Uterus (tissue), 2 donors: ENCODE measurements at regions not wholly inside any gene's neighbourhood (a gene's known extent, or its start where the extent isn't known, plus 50 kb on each side); places are given as distances from the start of the nearest gene placed in this dataset.

Source experiments
- POLR2A ChIP-seq, 2 donors: fragments of 450-650 bp; IDR thresholded peaks; one replicate each; pipeline ENCODE4 v1.6.1; 2016; ENCODE audit warnings: antibody characterized with exemption in 2 of 2, mild to moderate bottlenecking in 1 of 2, moderate library complexity in 1 of 2
- TF ChIP-seq, protein P1 (sequence below), 4 experiments: fragments of 200-600 bp in 2 of 4; fragments of 450-650 bp in 2 of 4; sonication (generic) in 2 of 4; IDR thresholded peaks; one replicate each; pipeline ENCODE4 v1.5.1; 2016 to 2019; ENCODE audit warnings: antibody characterized with exemption in 4 of 4, mild to moderate bottlenecking in 2 of 4, moderate library complexity in 1 of 4

DNA sequence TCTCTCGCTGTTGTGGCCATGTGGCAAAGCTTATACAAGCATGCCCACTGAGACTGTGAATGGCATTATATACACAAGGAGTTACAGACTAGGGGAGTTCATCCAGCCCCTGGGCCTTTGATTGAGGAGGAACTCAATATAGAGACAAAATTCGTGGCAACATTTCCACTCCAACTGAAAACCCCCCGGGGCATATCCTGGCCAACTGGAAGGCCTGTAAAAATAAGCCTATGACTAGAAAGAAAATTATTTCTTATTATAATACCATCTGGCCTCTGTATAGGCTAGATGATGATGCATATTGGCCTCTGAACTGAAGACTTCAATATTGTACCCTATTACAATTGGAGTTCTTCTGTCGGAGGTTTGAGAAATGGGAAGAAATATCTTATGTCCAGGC is 175.5 kb upstream of the GJE1 start:
- TF ChIP-seq, protein P1, sequence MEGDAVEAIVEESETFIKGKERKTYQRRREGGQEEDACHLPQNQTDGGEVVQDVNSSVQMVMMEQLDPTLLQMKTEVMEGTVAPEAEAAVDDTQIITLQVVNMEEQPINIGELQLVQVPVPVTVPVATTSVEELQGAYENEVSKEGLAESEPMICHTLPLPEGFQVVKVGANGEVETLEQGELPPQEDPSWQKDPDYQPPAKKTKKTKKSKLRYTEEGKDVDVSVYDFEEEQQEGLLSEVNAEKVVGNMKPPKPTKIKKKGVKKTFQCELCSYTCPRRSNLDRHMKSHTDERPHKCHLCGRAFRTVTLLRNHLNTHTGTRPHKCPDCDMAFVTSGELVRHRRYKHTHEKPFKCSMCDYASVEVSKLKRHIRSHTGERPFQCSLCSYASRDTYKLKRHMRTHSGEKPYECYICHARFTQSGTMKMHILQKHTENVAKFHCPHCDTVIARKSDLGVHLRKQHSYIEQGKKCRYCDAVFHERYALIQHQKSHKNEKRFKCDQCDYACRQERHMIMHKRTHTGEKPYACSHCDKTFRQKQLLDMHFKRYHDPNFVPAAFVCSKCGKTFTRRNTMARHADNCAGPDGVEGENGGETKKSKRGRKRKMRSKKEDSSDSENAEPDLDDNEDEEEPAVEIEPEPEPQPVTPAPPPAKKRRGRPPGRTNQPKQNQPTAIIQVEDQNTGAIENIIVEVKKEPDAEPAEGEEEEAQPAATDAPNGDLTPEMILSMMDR (IDR thresholded peaks at IDR 0.05): no peak
- TF ChIP-seq POLR2A (IDR thresholded peaks at IDR 0.05): no peak
